GM21529 (cell line): ENCODE measurements at regions not wholly inside any gene's neighbourhood (a gene's known extent, or its start where the extent isn't known, plus 50 kb on each side); places are given as distances from the start of the nearest gene placed in this dataset.

Experiments
- ATAC-seq: cut with Tn5 transposase; IDR thresholded peaks from one replicate; pipeline ENCODE4 v1.9.1; 2021; ENCODE audit not compliant: unreplicated experiment

GRCh38 chr4:16377887-16378286, 151.6 kb upstream of the TAPT1 start:
- no peak for ATAC-seq

- ATAC-seq = no peak
Observed at GRCh38 chr4:16365036-16365569, 138.8 kb upstream of the TAPT1 start.

GRCh38 chr4:16360694-16361262, 134.5 kb upstream of the TAPT1 start:
- no peak for ATAC-seq

GRCh38 chr4:16353165-16353564, 126.9 kb upstream of the TAPT1 start:
- ATAC-seq = no peak

GRCh38 chr4:16351161-16351560, 124.9 kb upstream of the TAPT1 start:
- ATAC-seq = no peak

GRCh38 chr4:16344853-16345252, 118.6 kb upstream of the TAPT1 start:
- ATAC-seq = no peak

GRCh38 chr4:16337936-16338335, 111.7 kb upstream of the TAPT1 start:
- ATAC-seq = no peak

- no peak for ATAC-seq
Observed at GRCh38 chr4:16334601-16335000, 108.3 kb upstream of the TAPT1 start.

GRCh38 chr4:16329797-16330134, 103.5 kb upstream of the TAPT1 start:
- ATAC-seq = no peak

GRCh38 chr4:16329125-16329796, 103.0 kb upstream of the TAPT1 start:
- no peak for ATAC-seq

- ATAC-seq = no peak
Observed at GRCh38 chr4:16322183-16322582, 95.9 kb upstream of the TAPT1 start.

GRCh38 chr4:16315456-16315855, 89.2 kb upstream of the TAPT1 start:
- ATAC-seq = no peak

GRCh38 chr4:16310606-16311005, 84.3 kb upstream of the TAPT1 start:
- no peak for ATAC-seq

GRCh38 chr4:16302648-16303047, 76.4 kb upstream of the TAPT1 start:
- no peak for ATAC-seq

- no peak for ATAC-seq
Observed at GRCh38 chr4:16297003-16297402, 70.7 kb upstream of the TAPT1 start.

- ATAC-seq = no peak
Observed at GRCh38 chr4:16294455-16294854, 68.2 kb upstream of the TAPT1 start.

- ATAC-seq = no peak
Observed at GRCh38 chr4:16293210-16293838, 67.1 kb upstream of the TAPT1 start.

GRCh38 chr4:16292585-16292984, 66.3 kb upstream of the TAPT1 start:
- ATAC-seq = no peak

- ATAC-seq = no peak
Observed at GRCh38 chr4:16290681-16291420, 64.6 kb upstream of the TAPT1 start.

GRCh38 chr4:16289897-16290554, 63.8 kb upstream of the TAPT1 start:
- ATAC-seq = no peak

GRCh38 chr4:16284050-16284449, 57.8 kb upstream of the TAPT1 start:
- ATAC-seq = no peak
